Fibroblast of lung (primary cell): ENCODE measurements at regions not wholly inside any gene's neighbourhood (a gene's known extent, or its start where the extent isn't known, plus 50 kb on each side); places are given as distances from the start of the nearest gene placed in this dataset.

ENCODE experiments used
- CTCF ChIP-seq, 2 donors: IDR thresholded peaks in 1 of 2; conservative IDR thresholded peaks in 1 of 2; 1 replicate in 1 of 2; 2 replicates in 1 of 2; pipeline ENCODE4 v1.5.1; 2011 to 2012; ENCODE audit warnings: low read length in 2 of 2, control low read depth in 1 of 2, inconsistent platforms in 1 of 2, low read depth in 1 of 2, mild to moderate bottlenecking in 1 of 2
- EZH2 ChIP-seq: IDR thresholded peaks from 2 replicates; pipeline ENCODE4 v1.5.1; 2012; ENCODE audit warnings: low read length, control low read depth, mild to moderate bottlenecking; ENCODE audit errors: missing control alignments

GRCh38 chr4:181799561-181800069, 443.6 kb upstream of the TENM3 start:
- TF ChIP-seq EZH2 (no peak), CTCF (conservative IDR thresholded peaks at IDR 0.05 in 1 of 2, IDR thresholded peaks at IDR 0.05 in 1 of 2; ENCODE audit: low read depth in 1 of 2, low read length in 2 of 2) (no peak)
